ENCODE measurements at regions not wholly inside any gene's neighbourhood (a gene's known extent, or its start where the extent isn't known, plus 50 kb on each side); places are given as distances from the start of the nearest gene placed in this dataset.

GRCh38 chr2:52879561-52879960, 888.0 kb upstream of the CHAC2 start:
- no peak for TF ChIP-seq CTCF (IDR thresholded peaks at IDR 0.05; ENCODE audit: control insufficient read depth, insufficient read depth, low read depth, low read length, missing control alignments)
- no peak overlapping the region for H3K4me3 ChIP-seq (ENCODE audit: control insufficient read depth, low read depth, low read length)
- DNase-seq (ENCODE audit: low read depth), result no peak

DNA sequence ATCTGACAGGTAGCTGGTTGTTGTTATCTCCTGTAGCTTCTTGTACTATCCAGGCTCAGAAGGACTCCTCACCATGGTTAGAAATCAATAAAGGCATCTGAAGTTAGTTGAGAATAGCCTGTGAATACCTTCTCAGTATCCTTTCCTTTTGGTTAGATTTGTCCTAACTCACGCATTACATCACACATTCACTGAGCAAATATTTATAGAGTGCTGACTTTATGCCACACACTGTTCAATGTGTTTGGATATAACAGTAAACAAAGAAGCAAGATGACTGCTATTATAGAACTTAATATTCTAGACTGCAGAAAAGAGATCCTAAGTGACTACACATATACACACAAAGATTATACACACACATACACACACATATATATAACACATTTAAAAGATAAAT, 889.9 kb upstream of the CHAC2 start:
- no peak overlapping the region for H3K4me3 ChIP-seq (ENCODE audit: control insufficient read depth, low read depth, low read length)
- TF ChIP-seq CTCF (IDR thresholded peaks at IDR 0.05; ENCODE audit: control insufficient read depth, insufficient read depth, low read depth, low read length, missing control alignments), result no peak
- DNase-seq (ENCODE audit: low read depth), result no peak

DNA sequence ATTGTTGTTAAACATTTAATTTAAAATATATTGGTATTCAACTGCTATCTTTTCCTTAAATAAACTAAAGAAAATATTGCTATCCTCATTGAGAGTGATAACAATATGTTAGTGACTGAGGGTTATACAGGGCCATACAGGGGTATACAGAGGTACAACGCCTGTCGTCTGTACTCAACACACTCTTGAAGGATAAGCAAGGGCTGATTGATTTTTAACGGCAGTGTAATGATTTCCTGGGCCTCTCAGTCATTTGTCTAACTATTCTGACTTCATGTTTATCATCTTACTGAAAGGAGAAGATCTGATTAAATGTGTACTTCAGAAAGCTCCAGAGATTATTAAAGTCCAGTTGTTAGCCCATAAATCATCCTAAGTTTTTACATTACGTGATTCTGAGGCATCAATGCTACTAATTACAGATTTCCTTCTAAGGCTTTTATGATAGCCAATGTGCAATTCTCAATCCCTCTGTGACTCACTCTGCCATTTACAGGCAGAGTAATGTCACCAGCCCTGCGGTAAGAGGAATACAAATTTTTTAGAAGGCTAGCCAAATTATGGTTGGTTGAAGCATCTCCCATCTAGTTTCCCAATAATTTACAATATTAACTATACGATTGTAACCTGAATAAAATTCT, 893.0 kb upstream of the CHAC2 start:
- H3K4me3 ChIP-seq (ENCODE audit: control insufficient read depth, low read depth, low read length), result no peak overlapping the region
- DNase-seq (ENCODE audit: low read depth), result no peak
- TF ChIP-seq CTCF (IDR thresholded peaks at IDR 0.05; ENCODE audit: control insufficient read depth, insufficient read depth, low read depth, low read length, missing control alignments), result no peak

DNA sequence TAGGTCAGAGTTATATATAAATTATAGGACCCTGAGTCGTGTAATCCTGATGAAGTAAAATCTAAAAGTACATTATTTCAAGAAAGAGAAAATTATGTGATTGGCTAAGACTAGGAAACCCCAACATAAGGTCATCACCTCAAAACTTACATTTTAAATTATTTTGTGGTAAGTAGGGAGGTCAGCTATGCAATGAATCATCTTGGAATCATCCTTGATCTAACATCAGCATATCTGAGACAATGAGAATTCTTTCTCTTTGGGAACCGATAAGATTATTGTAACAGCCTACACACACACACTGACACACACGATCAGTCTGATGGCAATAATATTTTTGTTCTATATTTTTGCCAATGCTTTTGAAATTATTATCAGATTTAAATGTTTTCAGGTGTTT, 904.8 kb upstream of the CHAC2 start:
- no peak for TF ChIP-seq CTCF (IDR thresholded peaks at IDR 0.05; ENCODE audit: control insufficient read depth, insufficient read depth, low read depth, low read length, missing control alignments)
- no peak for DNase-seq (ENCODE audit: low read depth)
- H3K4me3 ChIP-seq (ENCODE audit: control insufficient read depth, low read depth, low read length), result no peak overlapping the region

GRCh38 chr2:52861596-52861995, 906.0 kb upstream of the CHAC2 start:
- DNase-seq (ENCODE audit: low read depth), result no peak
- TF ChIP-seq CTCF (IDR thresholded peaks at IDR 0.05; ENCODE audit: control insufficient read depth, insufficient read depth, low read depth, low read length, missing control alignments), result no peak
- H3K4me3 ChIP-seq (ENCODE audit: control insufficient read depth, low read depth, low read length), result no peak overlapping the region

DNA sequence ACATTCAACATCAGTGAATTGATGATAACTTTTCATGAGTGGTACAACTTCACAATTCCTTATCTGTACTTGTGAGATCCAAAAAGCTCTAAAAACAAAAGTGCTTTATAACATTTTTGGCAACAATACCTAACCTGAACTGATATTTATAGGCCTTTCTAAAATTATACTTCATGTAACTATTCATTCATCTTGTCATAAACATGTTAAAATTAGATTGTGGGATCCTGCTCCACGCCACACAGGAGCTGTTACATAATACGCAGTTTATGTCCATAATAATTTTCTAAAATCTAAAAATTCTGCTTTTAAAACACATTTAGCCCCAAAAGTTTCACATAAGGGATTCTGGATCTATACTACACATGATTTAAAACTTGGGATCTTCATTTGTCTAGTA, 908.5 kb upstream of the CHAC2 start:
- no peak for TF ChIP-seq CTCF (IDR thresholded peaks at IDR 0.05; ENCODE audit: control insufficient read depth, insufficient read depth, low read depth, low read length, missing control alignments)
- DNase-seq (ENCODE audit: low read depth), result no peak
- no peak overlapping the region for H3K4me3 ChIP-seq (ENCODE audit: control insufficient read depth, low read depth, low read length)

GRCh38 chr2:52857722-52858121, 909.9 kb upstream of the CHAC2 start:
- no peak for DNase-seq (ENCODE audit: low read depth)
- no peak overlapping the region for H3K4me3 ChIP-seq (ENCODE audit: control insufficient read depth, low read depth, low read length)
- no peak for TF ChIP-seq CTCF (IDR thresholded peaks at IDR 0.05; ENCODE audit: control insufficient read depth, insufficient read depth, low read depth, low read length, missing control alignments)
